Mucosa of gallbladder (tissue), 1 donor: ENCODE measurements at regions not wholly inside any gene's neighbourhood (a gene's known extent, or its start where the extent isn't known, plus 50 kb on each side); places are given as distances from the start of the nearest gene placed in this dataset.
"Not testable (repeated sequence)": the region's sequence is repeated elsewhere in the genome, so short reads cannot be mapped to it uniquely, and the experiment has no call there.

Experiments used
- DNase-seq: peaks from one replicate; pipeline ENCODE4 v3.0.0-alpha.2; 2020; ENCODE audit warnings: low spot score
- donor health status: DM: no; HTN: no; CAD: no.

DNA sequence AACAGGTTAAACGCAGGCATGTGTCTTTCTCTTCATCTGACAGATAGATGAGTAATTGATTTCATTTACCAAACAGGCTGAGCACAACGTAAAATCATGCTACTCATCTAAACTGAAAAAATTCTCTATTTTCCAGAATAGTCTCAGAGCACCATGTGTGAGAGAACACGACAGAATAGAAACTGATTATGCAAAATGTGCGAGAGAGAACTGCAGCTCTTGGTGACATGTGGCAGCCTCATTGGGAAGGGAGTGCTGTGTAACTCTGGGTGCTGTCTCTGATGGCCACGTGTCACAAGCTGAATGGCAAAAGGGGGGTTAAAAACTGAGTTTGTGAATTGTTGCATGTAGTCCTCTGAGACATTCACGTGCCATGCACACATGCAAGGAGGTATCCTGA lies 143.7 kb upstream of the ATXN1 start:
- no peak for DNase-seq

- no peak for DNase-seq
These were observed 142.2 kb upstream of the ATXN1 start for GRCh38 chr6:16903470-16903869.

DNA sequence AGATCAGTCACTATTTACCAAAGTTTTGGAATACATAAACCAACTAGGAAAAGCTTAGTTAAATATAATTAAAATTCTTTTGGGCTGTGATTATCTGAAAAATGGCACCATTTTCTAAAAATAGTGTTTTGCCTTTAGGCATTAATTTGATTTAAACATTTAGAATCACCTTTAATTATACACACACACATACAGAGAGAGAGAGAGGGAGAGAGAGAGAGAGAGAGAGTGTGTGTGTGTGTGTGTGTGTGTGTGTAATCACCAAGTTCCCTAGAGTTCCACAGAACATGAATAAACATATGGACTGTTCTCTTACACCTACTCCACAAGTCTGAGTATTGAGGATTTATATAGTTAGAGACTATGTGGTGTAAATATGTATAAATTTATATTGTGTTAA lies 141.2 kb upstream of the ATXN1 start:
- DNase-seq: no peak

DNA sequence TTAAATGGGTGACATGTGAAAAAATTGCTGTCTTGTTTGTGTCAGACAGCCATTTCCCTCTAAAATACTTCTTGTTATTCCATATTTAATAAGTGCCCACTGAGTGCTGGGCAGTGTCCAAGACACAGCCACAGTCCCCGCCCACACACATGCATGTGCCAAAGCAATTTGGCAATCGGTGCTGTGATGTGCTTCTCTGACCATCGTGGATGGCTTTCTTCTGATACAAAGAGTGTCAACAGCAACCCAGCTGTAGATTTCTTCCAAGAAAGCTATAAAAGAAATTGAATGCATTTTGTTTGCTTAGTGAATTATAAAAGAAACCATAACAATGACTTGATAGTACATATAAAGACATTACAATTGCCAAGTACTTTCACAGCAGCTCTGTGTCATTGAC lies 140.5 kb upstream of the ATXN1 start:
- peak; percentile 43 for DNase-seq

- no peak for DNase-seq
These were observed 140.0 kb upstream of the ATXN1 start for GRCh38 chr6:16901306-16901705.

DNA sequence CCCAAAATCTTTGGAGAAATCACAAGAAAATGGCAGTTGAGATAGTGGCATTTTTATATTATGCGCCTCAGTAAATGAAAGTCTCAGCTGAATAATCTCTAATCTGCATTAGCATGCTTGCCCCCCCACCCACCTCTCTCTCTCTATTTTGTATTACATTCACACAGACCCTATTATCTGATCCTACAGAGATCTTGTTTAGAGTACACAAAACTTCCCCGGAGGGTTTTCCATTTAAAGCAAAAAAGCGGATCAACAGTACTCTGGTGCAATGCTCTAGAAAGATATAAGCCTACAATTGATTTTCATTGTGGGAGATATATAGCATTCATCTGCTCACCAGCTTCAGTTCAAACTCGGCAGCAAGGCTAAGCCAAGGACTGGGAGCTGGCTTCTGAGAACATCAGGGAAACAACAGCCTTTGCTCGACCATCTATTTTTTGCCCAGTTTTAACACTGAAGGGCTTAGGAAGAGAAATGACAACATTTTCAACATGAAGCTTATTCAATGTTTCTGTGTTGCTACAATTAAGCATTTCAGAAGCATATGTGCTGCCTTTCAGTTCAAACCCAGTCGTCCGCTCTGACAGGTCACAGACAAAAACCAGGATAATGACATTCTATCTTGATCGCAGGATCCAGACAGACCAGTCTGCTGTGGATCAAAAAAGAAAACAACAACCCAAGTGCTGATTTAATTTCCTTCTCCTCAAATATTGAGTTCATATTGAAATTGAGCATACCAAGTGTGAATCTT lies 137.6 kb upstream of the ATXN1 start:
- no peak for DNase-seq

GRCh38 chr6:16897669-16898068 lies 136.4 kb upstream of the ATXN1 start:
- DNase-seq: no peak

GRCh38 chr6:16894301-16894700 lies 133.0 kb upstream of the ATXN1 start:
- no peak for DNase-seq

GRCh38 chr6:16891110-16891509 lies 129.8 kb upstream of the ATXN1 start:
- not testable (repeated sequence) for DNase-seq

DNA sequence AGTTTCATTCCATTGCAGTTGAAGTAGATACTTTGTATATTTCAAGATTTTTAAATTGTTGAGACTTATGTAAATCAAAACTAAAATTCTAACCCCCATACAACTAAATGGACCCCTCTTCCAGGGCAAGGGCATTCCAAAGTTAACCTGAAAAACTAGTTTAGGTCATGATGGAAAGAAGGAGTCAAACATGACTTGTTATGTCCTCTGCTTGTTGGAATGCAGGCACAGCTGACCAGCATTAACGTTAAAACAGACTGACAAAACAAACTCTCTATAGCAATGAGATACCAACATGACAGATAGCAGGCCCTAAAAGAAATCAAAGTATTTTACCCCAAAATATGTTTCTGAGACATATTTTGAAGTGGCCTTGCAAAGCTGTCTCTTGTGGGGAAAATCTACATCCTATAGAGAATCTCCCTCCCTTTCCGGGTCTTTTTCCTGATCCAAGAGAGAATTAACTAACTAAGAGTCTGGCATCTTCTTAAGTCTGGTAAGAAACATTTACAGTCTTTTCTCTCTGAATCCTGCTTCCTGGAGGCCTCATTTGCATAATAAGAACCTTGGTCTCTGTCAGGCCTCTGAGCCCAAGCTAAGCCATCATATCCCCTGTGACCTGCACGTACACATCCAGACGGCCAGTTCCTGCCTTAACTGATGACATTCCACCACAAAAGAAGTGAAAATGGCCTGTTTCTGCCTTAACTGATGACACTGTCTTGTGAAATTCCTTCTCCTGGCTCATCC lies 124.3 kb upstream of the ATXN1 start:
- no peak for DNase-seq

- DNase-seq: no peak
These were observed 123.3 kb upstream of the ATXN1 start for GRCh38 chr6:16884526-16884925.

DNA sequence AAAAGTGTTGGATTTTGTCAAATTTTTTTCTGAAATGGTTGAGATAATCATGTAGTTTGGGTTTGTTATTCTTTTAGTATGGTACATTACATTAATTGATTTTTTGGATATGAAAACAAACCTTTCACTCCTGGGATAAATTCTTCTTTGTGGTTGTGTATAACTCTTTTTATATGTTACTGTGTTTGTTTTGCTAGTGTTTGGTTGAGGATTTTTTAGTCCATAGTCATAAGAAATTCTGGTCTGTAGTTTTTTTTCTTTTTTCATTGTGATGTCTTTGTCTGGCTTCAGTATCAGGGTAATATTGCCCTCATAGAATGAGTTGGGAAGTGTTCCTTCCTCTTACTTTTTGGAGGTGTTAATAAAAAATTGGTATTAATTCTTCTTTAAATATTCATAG lies 122.2 kb upstream of the ATXN1 start:
- no peak for DNase-seq

GRCh38 chr6:16882230-16882629 lies 121.0 kb upstream of the ATXN1 start:
- no peak for DNase-seq

DNA sequence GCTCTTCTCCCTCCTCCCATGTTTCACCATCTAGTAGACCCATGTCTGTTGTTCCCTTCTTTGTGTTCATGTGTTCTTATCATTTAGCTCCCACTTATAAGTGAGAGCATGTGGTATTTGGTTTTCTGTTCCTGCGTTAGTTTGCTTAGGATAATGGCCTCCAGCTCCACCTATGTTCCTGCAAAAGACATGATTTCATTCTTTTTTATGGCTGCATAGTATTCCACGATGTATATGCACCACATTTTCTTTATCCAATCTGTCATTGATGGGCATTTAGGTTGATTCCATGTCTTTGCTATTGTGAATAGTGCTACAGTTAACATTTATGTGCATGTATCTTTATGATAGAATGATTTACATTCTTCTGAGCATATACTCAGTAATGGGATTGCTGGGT lies 115.6 kb upstream of the ATXN1 start:
- DNase-seq: not testable (repeated sequence)

GRCh38 chr6:16876201-16876600 lies 114.9 kb upstream of the ATXN1 start:
- DNase-seq: no peak

- DNase-seq: no peak
These were observed 112.4 kb upstream of the ATXN1 start for GRCh38 chr6:16873698-16874097.

DNA sequence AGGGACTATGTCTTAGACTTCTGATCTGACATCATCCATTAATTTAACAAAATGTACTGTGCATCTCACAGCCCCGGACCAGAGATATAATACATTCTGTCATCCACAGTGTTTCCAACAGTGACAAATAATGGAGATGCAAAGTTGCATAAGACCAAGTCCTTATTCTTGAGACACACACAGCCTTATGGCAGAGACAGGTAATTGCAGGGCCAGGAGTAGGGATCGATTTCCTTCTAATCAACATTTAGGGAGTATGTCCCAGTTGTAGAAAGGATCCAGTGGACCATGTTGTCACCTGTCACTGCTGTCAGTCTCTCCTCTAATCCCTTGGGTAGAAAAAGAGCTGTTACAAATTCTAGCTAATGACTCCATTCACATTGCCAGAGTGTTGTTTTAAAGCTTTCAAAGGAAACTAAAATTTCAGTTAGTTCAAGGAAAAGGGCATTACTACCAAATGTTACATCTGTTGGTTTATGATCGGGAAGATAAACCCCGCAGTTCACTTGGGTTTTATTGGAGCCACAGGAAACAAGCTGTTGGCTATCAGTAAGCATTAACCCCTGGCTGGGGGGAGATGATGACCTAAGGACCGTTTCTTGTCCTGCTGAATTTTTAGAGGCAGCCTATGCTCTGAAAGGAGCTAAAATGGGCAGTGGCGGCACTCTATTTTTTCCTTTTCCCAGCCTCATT lies 111.4 kb upstream of the ATXN1 start:
- DNase-seq: no peak

- DNase-seq: no peak
These were observed 109.8 kb upstream of the ATXN1 start for GRCh38 chr6:16871047-16871446.

DNA sequence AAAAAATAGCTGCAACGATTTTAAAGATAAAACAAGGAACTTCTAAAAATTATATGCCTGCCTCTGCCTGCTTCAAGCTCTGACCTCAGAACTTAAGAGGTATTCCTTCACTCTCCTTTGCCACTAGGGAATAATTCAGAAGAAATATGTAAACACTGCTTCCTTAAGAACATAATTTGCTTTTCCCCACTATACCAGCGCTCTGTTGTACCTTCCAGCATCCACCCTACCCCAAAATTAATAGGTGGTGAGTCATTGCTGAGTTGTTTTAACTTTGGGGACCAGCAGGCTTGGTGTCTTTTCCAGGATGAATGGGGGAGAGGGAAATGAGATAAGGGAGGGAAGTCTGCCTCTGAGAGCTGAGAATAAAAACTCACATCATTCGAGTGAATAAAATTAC lies 107.7 kb upstream of the ATXN1 start:
- DNase-seq: no peak

GRCh38 chr6:16857969-16858592 lies 96.8 kb upstream of the ATXN1 start:
- DNase-seq: no peak

DNA sequence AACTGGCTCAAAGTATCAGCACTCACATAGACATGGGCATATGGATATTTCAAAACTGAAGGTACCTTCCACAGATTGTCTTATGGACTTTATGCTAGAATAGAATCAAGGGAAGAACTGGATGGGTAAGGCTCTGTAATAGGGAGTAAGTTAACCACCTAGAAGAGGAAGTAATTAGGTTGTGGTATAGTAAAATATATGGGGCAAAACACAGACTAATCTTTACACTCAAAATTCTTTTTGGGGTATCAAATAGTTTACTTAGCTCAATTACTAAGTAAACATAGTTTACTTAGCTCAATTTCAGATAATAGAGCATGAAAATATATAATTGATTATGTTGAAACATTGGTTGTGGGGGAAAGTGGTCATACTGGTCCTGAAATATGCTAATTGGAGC lies 94.2 kb upstream of the ATXN1 start:
- no peak for DNase-seq

DNA sequence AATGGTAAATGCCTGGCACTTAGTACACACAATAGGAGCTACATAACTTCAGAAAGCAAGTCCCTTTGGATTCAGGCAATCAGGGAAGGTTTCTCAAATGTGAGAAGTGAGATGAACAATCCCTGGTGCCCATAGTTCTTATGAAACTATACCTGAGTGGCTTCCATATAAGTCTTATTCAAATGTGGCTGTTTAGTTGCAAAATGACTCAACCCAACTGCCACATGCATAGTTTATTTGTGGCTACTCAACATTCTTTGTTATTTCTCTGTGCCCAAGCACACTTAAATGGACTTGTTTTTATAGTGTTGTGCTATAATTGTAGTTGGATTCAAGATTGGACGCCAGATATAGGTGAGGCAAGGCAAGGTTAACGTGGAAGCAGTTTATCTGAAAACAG lies 93.7 kb upstream of the ATXN1 start:
- no peak for DNase-seq
